Caco-2 (cell line): ENCODE measurements at regions not wholly inside any gene's neighbourhood (a gene's known extent, or its start where the extent isn't known, plus 50 kb on each side); places are given as distances from the start of the nearest gene placed in this dataset.

Source experiments
- BruUV-seq: library from RNA; stranded (reverse); fragments of 400-500 nt; replicated peaks from 2 replicates; lab custom pipeline; 2021; lab: Mats Ljungman, UMichigan
- CTCF ChIA-PET: fragments of 300-600 bp; sonication (Branson Sonifier 250); formaldehyde crosslinking; loops from one replicate; lab custom pipeline; 2022; ENCODE audit warnings: antibody characterized with exemption; lab: Charles Lee
- POLR2A ChIA-PET: fragments of 300-600 bp; sonication (Branson Sonifier 250); formaldehyde crosslinking; loops from one replicate; lab custom pipeline; 2022; ENCODE audit warnings: antibody characterized with exemption; lab: Charles Lee
- DNase-seq, 2 experiments: peaks; one replicate each; pipeline versions ENCODE4 v3.0.0 to v3.0.0-alpha.2; 2020 to 2022
- H3K27me3 ChIP-seq: replicated peaks from 2 replicates; pipeline ENCODE4 v1.6.0; 2011; ENCODE audit warnings: low read length; ENCODE audit not compliant: control insufficient read depth, insufficient read depth
- H3K36me3 ChIP-seq: 2 replicates; pipeline ENCODE4 v1.5.1; 2011; ENCODE audit warnings: low read length; ENCODE audit not compliant: control insufficient read depth, insufficient read depth
- H3K4me1 ChIP-seq: fragments of 250-450 bp; sonication (Bioruptor Pico); 2 replicates; pipeline ENCODE4 v1.5.1; 2020; ENCODE audit warnings: mild to moderate bottlenecking
- H3K4me3 ChIP-seq: 2 replicates; pipeline ENCODE4 v1.5.1; 2011; ENCODE audit warnings: low read depth, mild to moderate bottlenecking, control low read depth, low read length
- H3K9me3 ChIP-seq: fragments of 250-450 bp; sonication (Bioruptor Pico); 2 replicates; pipeline ENCODE4 v1.5.1; 2020; ENCODE audit warnings: mild to moderate bottlenecking, moderate library complexity
- H3K27ac Mint-ChIP-seq: one replicate; pipeline ENCODE4 v1.8.0; 2022; ENCODE audit warnings: mixed read lengths; ENCODE audit not compliant: unreplicated experiment
- H3K27me3 Mint-ChIP-seq: one replicate; pipeline ENCODE4 v1.8.0; 2022; ENCODE audit warnings: mixed read lengths; ENCODE audit not compliant: insufficient read depth, unreplicated experiment
- H3K36me3 Mint-ChIP-seq: one replicate; pipeline ENCODE4 v1.8.0; 2022; ENCODE audit warnings: mild to moderate bottlenecking, mixed read lengths; ENCODE audit not compliant: insufficient read depth, unreplicated experiment
- H3K4me1 Mint-ChIP-seq: one replicate; pipeline ENCODE4 v1.8.0; 2022; ENCODE audit warnings: low read depth, mixed read lengths; ENCODE audit not compliant: unreplicated experiment
- H3K4me3 Mint-ChIP-seq: one replicate; pipeline ENCODE4 v1.8.0; 2022; ENCODE audit warnings: mild to moderate bottlenecking, moderate library complexity, mixed read lengths; ENCODE audit not compliant: unreplicated experiment
- H3K9me3 Mint-ChIP-seq: one replicate; pipeline ENCODE4 v1.8.0; 2022; ENCODE audit warnings: mixed read lengths; ENCODE audit not compliant: unreplicated experiment
- intact Hi-C: fragments of 100-400 bp; cut with micrococcal nuclease; formaldehyde crosslinking; loops from one replicate; pipeline ENCODE4 v1.10.0; 2022; ENCODE audit not compliant: unreplicated experiment
- TF ChIP-seq, protein P1 (sequence below), 2 experiments: fragments of 200-600 bp in 1 of 2; IDR thresholded peaks; 1 replicate in 1 of 2; 2 replicates in 1 of 2; pipeline versions ENCODE4 v1.5.1 to v1.8.0; 2011 to 2022; ENCODE audit warnings: antibody characterized with exemption in 1 of 2, control low read depth in 1 of 2, inconsistent platforms in 1 of 2, low read depth in 1 of 2, low read length in 1 of 2, mild to moderate bottlenecking in 1 of 2, moderate library complexity in 1 of 2; ENCODE audit not compliant: insufficient read depth in 1 of 2, severe bottlenecking in 1 of 2, unreplicated experiment in 1 of 2

DNA sequence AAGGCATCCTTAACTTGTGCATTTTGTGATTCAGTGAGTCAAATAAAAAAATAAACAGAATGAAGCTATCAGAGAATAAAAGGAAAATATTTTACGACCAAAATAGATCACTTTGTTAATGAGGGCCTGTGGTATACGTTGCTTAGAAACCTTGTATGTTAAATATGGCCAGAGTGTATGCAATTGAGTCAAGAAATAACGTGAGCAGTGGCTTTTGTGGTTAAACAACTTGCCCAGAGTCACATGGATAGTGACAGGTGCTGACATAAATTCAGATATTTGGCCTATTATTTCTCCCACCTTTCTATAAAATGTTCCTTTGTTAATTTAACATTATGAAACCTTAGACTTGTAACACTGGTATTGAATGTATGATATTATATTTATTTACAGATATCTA lies 393.4 kb downstream of the PABPC4L start:
- Histone ChIP-seq H3K27me3 (no peaks in the 10 kb centered on the region), H3K4me3 (no peak overlapping the region), H3K36me3 (no peaks in the 10 kb centered on the region), H3K4me1 (no peaks in the 10 kb centered on the region), H3K9me3 (no peaks in the 10 kb centered on the region)
- CTCF ChIA-PET, result no interaction called here
- H3K36me3 Mint-ChIP-seq, result no peaks in the 10 kb centered on the region
- TF ChIP-seq, protein P1, sequence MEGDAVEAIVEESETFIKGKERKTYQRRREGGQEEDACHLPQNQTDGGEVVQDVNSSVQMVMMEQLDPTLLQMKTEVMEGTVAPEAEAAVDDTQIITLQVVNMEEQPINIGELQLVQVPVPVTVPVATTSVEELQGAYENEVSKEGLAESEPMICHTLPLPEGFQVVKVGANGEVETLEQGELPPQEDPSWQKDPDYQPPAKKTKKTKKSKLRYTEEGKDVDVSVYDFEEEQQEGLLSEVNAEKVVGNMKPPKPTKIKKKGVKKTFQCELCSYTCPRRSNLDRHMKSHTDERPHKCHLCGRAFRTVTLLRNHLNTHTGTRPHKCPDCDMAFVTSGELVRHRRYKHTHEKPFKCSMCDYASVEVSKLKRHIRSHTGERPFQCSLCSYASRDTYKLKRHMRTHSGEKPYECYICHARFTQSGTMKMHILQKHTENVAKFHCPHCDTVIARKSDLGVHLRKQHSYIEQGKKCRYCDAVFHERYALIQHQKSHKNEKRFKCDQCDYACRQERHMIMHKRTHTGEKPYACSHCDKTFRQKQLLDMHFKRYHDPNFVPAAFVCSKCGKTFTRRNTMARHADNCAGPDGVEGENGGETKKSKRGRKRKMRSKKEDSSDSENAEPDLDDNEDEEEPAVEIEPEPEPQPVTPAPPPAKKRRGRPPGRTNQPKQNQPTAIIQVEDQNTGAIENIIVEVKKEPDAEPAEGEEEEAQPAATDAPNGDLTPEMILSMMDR (IDR thresholded peaks at IDR 0.05; ENCODE audit: insufficient read depth in 1 of 2, low read depth in 1 of 2, low read length in 1 of 2, severe bottlenecking in 1 of 2, unreplicated experiment in 1 of 2), result no peak
- H3K4me1 Mint-ChIP-seq, result no peaks in the 10 kb centered on the region
- H3K9me3 Mint-ChIP-seq, result no peaks in the 10 kb centered on the region
- no TSS peak for BruUV-seq
- DNase-seq, result no peak
- POLR2A ChIA-PET, result no interaction called here
- intact Hi-C loops, result no loop called here
- H3K27me3 Mint-ChIP-seq, result peaks cover 3% of the 10 kb centered on the region
- no peak overlapping the region for H3K27ac Mint-ChIP-seq
- H3K4me3 Mint-ChIP-seq, result no peak overlapping the region

DNA sequence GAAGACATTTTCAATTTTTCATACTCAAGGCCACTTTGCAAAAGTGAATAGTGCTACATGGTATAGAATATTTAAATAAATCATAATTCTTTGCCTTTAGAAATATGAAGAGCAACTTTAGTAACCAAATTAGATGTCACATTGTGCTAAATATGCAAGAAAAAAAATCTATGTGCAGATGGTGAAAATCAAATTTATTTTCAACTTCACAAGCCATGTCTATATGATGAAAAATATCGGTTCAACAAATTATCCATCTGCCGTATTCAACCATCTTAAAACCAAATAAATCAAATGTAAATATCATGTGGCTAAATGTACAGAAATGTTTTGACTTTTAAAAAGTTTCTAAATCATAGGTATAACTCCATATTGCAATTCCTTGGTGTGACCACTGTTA lies 398.2 kb downstream of the PABPC4L start:
- no peak overlapping the region for H3K4me3 ChIP-seq
- no peaks in the 10 kb centered on the region for H3K36me3 ChIP-seq
- TF ChIP-seq, protein P1 (IDR thresholded peaks at IDR 0.05; ENCODE audit: insufficient read depth in 1 of 2, low read depth in 1 of 2, low read length in 1 of 2, severe bottlenecking in 1 of 2, unreplicated experiment in 1 of 2), result no peak
- no peaks in the 10 kb centered on the region for H3K27me3 ChIP-seq
- Mint-ChIP-seq H3K36me3 (no peaks in the 10 kb centered on the region), H3K4me1 (no peaks in the 10 kb centered on the region), H3K27ac (no peak overlapping the region), H3K9me3 (no peaks in the 10 kb centered on the region), H3K4me3 (no peak overlapping the region), H3K27me3 (no peaks in the 10 kb centered on the region)
- ChIA-PET CTCF (no interaction called here), POLR2A (no interaction called here)
- no peak for DNase-seq
- intact Hi-C loops, result no loop called here
- H3K9me3 ChIP-seq, result no peaks in the 10 kb centered on the region
- H3K4me1 ChIP-seq, result no peaks in the 10 kb centered on the region
- BruUV-seq, result no TSS peak

DNA sequence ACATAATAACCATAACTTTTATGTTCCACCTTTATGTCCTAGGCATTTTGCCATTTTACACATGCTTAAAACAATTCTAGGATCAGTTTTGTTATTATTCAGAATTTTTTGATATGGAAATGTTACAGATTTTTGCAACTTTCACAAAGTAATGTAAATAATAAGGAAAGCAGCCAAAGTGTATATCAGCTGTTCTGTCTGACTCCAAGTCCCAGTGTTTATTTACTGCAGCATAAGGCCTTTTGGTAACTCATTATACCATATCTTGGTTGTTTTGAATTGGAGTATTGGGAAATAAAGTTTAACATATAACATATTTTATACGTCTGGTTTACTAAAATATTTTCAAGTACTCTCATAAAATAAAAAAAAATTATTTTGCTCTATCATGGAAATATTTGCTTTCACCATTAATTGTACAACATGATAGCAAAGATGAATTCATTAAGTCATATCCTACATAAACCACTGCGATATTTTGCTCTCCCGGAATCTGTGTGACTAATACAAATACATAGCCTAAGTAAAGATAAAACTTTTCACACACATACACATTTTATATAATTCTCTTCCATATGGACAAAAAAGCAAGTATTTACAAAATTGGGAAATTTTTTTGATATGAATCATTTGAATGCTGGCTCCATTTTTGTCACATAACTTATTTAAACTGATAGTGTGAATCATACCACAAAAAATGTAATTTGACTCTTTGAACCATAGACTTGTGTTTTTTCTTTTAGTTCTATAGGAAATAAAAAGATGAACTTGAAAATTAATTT lies 399.0 kb downstream of the PABPC4L start:
- no peak overlapping the region for H3K4me3 Mint-ChIP-seq
- no peaks in the 10 kb centered on the region for H3K9me3 Mint-ChIP-seq
- Histone ChIP-seq H3K27me3 (no peaks in the 10 kb centered on the region), H3K9me3 (no peaks in the 10 kb centered on the region), H3K4me1 (no peaks in the 10 kb centered on the region), H3K4me3 (no peak overlapping the region), H3K36me3 (no peaks in the 10 kb centered on the region)
- no peaks in the 10 kb centered on the region for H3K27me3 Mint-ChIP-seq
- DNase-seq, result no peak
- H3K4me1 Mint-ChIP-seq, result no peaks in the 10 kb centered on the region
- ChIA-PET POLR2A (no interaction called here), CTCF (no interaction called here)
- intact Hi-C loops, result no loop called here
- no peaks in the 10 kb centered on the region for H3K36me3 Mint-ChIP-seq
- BruUV-seq, result no TSS peak
- TF ChIP-seq, protein P1 (IDR thresholded peaks at IDR 0.05; ENCODE audit: insufficient read depth in 1 of 2, low read depth in 1 of 2, low read length in 1 of 2, severe bottlenecking in 1 of 2, unreplicated experiment in 1 of 2), result no peak
- no peak overlapping the region for H3K27ac Mint-ChIP-seq
